ENCODE measurements at regions not wholly inside any gene's neighbourhood (a gene's known extent, or its start where the extent isn't known, plus 50 kb on each side); places are given as distances from the start of the nearest gene placed in this dataset.

DNA sequence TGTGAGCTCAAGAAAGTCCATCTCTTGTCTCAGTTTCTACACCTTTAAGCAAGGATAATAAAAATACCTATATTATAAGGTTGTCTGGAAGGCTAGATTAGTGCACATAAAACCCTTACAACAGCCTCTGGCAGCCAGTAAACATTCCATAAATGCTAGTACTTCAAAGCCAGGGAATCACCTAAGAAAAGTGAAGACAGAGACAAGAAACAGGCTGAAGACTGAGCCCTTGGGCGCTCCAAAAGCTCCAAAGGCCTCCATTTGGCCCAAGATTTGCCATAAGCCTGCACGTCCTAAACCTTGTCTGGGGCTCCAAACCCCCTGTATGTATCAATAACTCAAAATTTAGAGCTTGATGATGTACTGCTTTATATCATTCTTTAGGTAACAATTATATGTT is 52.2 kb upstream of the AKIP1 start:
- TF ChIP-seq USF2 (IDR thresholded peaks at IDR 0.05; ENCODE audit: borderline replicate concordance, low read depth, low read length) (no peak), RAD21 (IDR thresholded peaks at IDR 0.05; ENCODE audit: low read length) (no peak), POLR2AphosphoS5 (IDR thresholded peaks at IDR 0.05; ENCODE audit: low read depth, low read length) (no peak)
- TF ChIP-seq, protein P1, sequence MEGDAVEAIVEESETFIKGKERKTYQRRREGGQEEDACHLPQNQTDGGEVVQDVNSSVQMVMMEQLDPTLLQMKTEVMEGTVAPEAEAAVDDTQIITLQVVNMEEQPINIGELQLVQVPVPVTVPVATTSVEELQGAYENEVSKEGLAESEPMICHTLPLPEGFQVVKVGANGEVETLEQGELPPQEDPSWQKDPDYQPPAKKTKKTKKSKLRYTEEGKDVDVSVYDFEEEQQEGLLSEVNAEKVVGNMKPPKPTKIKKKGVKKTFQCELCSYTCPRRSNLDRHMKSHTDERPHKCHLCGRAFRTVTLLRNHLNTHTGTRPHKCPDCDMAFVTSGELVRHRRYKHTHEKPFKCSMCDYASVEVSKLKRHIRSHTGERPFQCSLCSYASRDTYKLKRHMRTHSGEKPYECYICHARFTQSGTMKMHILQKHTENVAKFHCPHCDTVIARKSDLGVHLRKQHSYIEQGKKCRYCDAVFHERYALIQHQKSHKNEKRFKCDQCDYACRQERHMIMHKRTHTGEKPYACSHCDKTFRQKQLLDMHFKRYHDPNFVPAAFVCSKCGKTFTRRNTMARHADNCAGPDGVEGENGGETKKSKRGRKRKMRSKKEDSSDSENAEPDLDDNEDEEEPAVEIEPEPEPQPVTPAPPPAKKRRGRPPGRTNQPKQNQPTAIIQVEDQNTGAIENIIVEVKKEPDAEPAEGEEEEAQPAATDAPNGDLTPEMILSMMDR (IDR thresholded peaks at IDR 0.05) = no peak
